ENCODE measurements at regions not wholly inside any gene's neighbourhood (a gene's known extent, or its start where the extent isn't known, plus 50 kb on each side); places are given as distances from the start of the nearest gene placed in this dataset.

GRCh38 chr13:64347664-64348063 is 2882.5 kb downstream of the PCDH9 start:
- no peak for DNase-seq

- no peak for DNase-seq
These were observed 2890.6 kb downstream of the PCDH9 start for GRCh38 chr13:64339373-64340063.

- no peak for DNase-seq
These were observed 2891.5 kb downstream of the PCDH9 start for GRCh38 chr13:64338671-64339070.

GRCh38 chr13:64333888-64334287 is 2896.2 kb downstream of the PCDH9 start:
- DNase-seq: no peak

GRCh38 chr13:64332048-64332447 is 2898.1 kb downstream of the PCDH9 start:
- DNase-seq: no peak

DNA sequence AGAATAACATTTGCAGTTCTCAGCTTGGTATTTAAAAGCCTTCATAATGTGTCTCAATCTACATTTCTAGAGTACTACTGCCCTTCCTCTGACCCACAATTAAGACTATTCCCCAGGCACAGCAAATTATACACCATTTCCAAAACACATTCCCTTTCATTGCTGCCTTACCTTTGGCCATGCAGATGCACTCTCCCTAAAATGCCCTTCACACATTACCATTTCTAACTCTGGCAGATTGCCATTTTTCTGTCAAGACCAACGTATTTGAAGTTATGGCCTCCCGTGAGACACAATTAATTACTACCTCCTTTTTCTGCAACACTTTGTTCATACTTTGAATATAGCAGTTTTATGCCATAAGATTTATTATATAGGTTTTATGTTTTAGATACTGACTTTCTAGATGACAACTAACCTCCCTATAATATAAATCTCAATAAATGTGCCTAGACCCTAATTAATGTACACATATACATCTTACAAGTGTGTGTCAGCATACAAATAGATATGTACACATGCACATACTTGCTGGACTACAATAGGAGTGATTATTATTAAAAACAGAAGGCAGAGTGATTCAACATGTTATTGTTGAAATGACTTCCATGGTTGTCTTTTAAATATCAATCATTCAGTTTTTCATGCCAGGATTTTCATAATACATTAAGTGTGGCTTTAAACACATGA is 2902.5 kb downstream of the PCDH9 start:
- DNase-seq: no peak

DNA sequence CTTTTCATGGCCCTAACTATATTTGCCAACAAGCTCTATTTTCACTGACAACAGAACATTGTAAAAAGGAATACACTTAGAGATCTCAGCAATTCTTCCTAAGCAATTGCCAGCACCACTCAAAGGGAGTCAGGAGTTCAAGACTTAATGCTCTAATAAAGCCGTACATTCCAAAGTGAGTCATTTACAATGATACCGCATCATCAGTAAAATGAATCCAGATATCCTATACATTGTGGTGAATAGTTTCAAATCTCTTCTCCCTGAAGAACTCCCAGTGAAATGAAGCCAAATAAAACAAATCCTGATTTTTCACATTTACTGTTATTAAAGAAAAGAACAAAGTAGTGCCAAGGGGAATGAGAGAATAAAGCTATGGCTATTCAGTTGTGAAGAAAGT is 2898.7 kb upstream of the PCDH20 start:
- no peak for DNase-seq

GRCh38 chr13:64311948-64312347 is 2896.3 kb upstream of the PCDH20 start:
- DNase-seq: no peak

DNA sequence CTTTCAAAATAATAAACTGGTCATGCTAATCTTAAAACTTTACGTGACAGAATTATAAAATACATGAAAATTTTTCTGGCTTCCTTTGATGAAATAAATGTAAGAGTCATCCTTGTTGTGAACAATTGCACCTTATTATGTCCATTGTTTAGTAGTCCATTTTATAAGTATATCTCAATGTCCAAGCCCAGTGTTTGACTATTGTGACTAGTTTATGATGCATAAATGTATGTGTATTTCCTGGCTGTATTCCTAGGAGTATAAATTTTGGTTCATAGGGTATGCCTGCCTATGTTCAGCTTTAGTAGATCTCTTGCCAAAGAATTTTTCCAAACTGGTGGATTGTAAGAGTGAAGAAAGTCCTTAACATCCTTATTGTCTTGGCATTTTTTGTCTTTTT is 2895.5 kb upstream of the PCDH20 start:
- DNase-seq: no peak

- no peak for DNase-seq
These were observed 2889.6 kb upstream of the PCDH20 start for GRCh38 chr13:64305246-64305645.

GRCh38 chr13:64300239-64300638 is 2884.6 kb upstream of the PCDH20 start:
- no peak for DNase-seq

DNA sequence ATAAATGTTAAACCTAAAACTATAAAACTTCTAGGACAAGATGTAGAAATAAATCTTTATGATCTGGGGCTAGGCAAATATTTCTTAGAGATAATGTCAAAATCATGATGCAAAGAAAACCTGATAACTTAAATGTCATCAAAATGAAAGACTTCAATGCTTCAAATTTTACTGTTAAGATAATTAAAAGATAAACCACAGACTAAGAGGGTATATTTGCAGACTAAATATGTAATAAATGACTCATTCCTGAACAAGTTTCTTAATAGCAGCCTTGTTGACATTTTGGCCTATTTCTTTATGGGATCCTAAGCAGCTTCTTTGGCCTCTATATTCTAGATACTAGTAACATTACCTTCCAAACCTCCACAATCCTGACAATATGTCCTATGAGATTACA is 2878.3 kb upstream of the PCDH20 start:
- no peak for DNase-seq

DNA sequence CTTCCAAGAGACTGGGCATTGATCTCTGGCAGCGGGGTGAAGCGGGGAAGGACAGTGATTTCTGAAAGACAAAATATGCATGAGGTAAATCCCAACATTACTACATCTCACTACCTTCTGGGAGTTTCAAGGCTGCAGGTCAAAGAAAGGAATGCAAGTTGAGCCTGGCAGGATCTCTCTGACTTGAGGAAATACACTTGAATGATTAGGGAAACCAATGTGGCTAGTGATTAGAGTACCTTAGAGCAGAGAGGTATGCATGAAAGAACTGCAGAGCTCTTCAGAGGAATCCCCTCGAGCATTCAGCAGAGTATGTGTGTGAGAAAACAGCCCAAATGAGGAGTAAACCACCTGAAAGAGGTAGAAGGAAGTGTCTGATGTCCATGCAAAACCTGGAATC is 2874.1 kb upstream of the PCDH20 start:
- DNase-seq: no peak

- no peak for DNase-seq
These were observed 2868.3 kb upstream of the PCDH20 start for GRCh38 chr13:64283926-64284325.

GRCh38 chr13:64278493-64278892 is 2862.8 kb upstream of the PCDH20 start:
- DNase-seq: no peak

- DNase-seq: no peak
These were observed 2861.4 kb upstream of the PCDH20 start for GRCh38 chr13:64277097-64277496.

DNA sequence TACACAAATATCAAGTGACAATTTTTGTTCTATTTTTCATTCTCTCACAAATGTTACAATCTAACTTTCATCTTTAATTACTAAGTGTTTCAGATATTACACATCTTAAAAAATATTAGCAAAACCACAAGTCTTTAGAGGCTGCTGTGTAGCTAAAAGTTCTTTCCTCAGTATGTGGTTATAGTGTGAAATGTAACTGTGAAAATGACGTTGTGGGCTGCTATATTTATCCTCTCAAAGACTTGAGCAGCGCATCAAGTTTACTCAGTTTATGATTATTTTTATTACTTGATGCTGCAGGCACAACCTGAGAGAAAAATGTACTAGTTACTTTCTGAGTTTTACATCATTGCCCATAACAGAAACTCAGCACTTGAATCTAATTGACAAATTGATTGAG is 2860.6 kb upstream of the PCDH20 start:
- DNase-seq: no peak

DNA sequence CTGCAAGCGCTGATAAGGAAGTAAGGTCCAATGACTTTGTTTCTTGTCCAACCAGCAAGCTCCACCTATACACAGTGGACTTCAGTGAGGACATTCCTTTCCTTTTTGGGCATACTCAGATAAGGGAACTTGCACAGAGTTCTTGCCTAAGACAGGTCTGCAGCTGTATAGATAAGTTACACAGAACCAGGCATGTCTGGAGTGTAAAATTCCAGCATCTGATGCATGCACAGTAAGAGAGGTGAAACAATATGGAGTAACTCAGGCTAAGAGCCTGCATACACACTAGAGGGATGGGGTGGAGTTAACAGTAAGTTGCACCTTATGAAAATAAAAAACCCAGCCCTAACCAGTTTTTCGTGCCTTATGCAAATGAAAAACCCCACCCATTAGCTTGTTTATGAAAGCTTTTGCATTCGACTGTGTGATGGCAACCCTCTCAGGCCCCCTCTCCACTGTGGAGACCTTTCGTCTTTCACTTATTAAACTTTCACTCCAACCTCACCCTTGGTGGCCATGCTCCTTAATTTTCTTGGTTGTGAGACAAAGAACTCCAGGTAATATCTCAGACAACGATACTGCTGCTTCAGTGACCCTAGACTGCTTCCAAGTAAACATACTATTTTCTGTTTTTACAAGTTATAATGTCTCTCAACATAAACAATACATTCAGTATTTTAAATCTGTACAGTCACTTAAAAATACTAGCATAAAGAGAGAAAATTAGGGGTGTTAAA is 2859.0 kb upstream of the PCDH20 start:
- no peak for DNase-seq

- no peak for DNase-seq
These were observed 2858.1 kb upstream of the PCDH20 start for GRCh38 chr13:64273780-64274179.

DNA sequence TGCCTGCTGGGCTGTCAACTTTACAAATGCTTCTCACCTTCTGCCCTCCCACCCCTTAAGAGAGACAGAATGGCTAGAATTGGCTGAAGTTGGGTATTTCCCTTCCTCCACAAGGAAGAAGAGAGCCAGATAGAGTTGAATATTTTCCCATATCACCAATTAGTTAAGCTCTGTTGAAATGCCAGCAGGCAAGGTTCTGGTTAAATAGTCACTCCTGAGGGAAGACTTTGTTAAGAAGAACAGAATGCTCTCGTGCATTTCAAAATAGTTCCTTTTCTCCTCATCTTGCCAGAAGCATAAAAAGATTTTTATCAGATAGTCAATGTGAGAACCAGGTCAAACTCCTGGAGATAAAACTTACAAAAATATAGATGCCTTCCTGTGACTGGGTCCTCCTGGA is 2857.0 kb upstream of the PCDH20 start:
- DNase-seq: no peak

- no peak for DNase-seq
These were observed 2850.4 kb upstream of the PCDH20 start for GRCh38 chr13:64266024-64266423.

DNA sequence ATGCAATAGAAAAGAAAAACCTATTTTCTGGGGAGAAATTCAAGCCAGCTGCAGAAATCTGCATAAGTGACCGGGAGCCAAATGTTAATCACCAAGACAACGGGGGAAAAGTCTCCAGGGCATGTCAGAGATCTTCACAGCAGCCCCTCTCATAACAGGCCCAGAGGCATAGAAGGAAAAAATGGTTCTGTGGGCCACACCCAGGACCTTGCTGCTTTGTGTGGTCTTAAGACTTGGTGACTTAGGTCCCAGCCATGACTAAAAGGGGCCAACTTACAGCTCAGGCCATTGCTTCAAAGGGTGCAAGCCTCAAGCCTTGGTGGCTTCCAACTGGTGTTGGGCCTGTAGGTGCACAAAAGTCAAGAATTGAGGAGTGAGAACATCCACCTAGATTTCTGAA is 2847.6 kb upstream of the PCDH20 start:
- no peak for DNase-seq

- DNase-seq: no peak
These were observed 2841.1 kb upstream of the PCDH20 start for GRCh38 chr13:64256751-64257150.

- no peak for DNase-seq
These were observed 2840.3 kb upstream of the PCDH20 start for GRCh38 chr13:64255988-64256387.
